GM19239 (cell line): ENCODE measurements at regions not wholly inside any gene's neighbourhood (a gene's known extent, or its start where the extent isn't known, plus 50 kb on each side); places are given as distances from the start of the nearest gene placed in this dataset.

Experiments
- DNase-seq: peaks from one replicate; pipeline ENCODE4 v3.0.0; 2011; ENCODE audit warnings: low spot score; ENCODE audit not compliant: insufficient read length
- FAIRE-seq: peaks from 2 replicates; lab custom pipeline; 2011; peaks lifted over from hg19 to GRCh38; lab: Jason Lieb, UNC

DNA sequence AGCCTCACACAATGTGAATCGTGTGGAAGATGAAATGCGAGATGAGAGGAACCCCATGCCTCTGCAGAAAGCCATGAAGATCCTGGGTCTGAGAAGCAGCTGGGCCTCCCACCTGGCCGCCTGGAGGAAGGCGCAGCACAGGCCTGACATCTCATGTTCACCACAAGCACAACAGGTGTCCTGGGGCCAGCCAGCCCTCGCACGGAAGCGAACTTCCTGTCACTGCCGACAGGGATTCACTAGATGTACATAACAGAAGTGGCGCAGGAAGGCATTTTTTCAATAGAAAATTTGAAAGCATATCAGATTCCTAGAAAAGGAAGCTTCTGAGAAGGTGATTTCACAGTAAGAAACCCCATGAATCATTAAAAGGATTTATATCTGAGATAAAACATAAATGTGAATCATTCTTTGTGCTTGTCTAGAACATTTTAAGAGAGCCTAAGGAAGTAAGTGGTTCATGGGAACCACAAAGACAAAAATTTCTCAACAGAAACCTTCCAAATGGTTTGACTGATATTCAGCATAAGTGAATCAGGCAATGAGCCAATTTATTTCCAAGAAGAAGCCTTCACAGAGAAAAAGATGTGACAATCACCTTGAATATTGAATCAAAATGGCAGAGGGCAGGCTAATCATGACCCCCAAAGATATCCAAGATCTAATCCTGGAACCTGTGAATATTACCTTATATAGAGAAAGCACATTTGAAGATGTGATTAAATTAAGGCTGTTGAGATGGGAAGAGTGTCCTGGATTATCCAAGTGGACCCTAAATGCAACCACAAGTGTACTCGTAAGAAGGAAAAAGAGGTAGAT lies 311.9 kb downstream of the DUSP6 start:
- FAIRE-seq: peak; percentile 97
- peak; percentile 47 for DNase-seq

GRCh38 chr12:89038831-89039512 lies 313.3 kb downstream of the DUSP6 start:
- FAIRE-seq (peak; percentile 48), DNase-seq (no peak)

- no peak for FAIRE-seq
Observed at GRCh38 chr12:89033062-89033461, 319.2 kb downstream of the DUSP6 start.

GRCh38 chr12:89029961-89030360 lies 322.3 kb downstream of the DUSP6 start:
- DNase-seq: no peak
- FAIRE-seq: no peak

More at GRCh38 chr12:89033062-89033461, 319.2 kb downstream of the DUSP6 start:
- DNase-seq: no peak

GRCh38 chr12:89024580-89024979 lies 327.7 kb downstream of the DUSP6 start:
- FAIRE-seq (peak; percentile 4), DNase-seq (no peak)

DNA sequence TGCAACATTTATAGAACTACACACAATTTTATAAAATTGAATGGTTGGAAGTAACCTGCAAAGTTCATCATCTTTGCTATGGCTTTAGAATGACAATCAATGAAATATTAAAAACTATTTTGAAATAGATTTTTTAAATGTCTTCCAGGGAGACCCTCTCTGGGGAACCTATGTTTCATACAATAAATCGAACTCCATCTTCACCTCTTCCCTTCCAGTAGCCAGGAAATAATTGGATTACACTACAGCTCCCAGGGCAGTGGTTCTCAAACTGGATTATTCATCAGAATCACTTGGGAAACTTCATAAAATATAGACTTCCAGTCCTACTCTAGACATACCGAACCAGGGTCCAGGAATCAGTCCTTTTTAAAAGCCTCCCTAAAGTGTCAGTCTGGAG lies 328.4 kb downstream of the DUSP6 start:
- FAIRE-seq (no peak), DNase-seq (no peak)

- no peak for FAIRE-seq
- DNase-seq: no peak
Observed at GRCh38 chr12:89020689-89021088, 331.6 kb downstream of the DUSP6 start.

DNA sequence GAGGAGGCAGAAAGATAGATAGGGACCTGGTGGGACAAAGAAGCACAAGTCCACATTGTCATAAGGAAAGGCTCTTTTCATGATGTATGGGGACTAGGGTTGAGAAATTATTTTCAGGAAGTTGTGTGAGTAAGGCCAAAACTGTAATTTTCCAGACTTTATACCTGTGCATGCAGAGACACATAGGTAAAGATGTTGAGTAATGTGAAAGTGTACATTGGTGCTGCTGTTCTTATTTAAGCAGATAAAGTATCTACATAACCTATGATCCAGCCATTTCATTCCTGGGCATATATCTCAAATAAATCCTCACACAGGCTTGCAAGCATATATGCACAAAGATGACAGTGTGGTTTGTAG lies 332.2 kb downstream of the DUSP6 start:
- DNase-seq (no peak), FAIRE-seq (no peak)

DNA sequence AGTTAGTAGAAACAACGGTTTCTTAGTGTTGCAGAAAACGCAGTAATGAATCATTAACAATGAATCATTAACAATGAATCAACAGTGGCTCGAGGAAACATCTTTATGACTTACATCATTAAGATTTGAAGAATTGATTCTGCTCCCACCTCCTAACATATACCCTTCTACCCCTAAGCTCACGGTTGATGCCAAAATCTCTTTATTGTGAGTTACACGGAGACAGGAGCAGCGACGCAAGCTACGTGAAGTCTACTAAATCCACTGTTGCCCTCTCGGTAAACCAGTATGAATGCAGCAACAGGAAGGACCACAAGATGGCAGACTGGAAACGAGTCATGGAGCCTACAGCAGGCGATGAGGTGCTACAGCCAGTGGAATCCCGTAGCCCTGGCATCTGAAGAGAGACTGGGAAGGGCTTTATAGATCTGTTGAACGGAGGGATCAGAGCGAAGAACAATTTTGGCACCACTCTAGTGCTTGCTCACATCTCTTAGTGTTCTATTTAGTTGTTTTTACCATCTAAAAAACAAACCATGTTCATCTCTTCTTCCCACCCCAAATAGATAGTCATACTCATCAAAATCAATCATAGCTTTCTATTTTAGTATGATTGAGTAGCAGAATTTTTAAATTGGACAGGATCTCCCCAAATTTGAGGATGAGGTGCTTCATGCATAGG lies 332.7 kb downstream of the DUSP6 start:
- FAIRE-seq: peak; percentile 94

GRCh38 chr12:89016970-89017778 lies 335.1 kb downstream of the DUSP6 start:
- FAIRE-seq (peak; percentile 97), DNase-seq (peak; percentile 5)

More for the DNA sequence above, 332.7 kb downstream of the DUSP6 start:
- DNase-seq: peak; percentile 36

- FAIRE-seq (no peak), DNase-seq (no peak)
Observed at GRCh38 chr12:89015419-89015818, 336.9 kb downstream of the DUSP6 start.

- DNase-seq (no peak), FAIRE-seq (no peak)
Observed at GRCh38 chr12:88998421-88998820, 353.9 kb downstream of the DUSP6 start.

DNA sequence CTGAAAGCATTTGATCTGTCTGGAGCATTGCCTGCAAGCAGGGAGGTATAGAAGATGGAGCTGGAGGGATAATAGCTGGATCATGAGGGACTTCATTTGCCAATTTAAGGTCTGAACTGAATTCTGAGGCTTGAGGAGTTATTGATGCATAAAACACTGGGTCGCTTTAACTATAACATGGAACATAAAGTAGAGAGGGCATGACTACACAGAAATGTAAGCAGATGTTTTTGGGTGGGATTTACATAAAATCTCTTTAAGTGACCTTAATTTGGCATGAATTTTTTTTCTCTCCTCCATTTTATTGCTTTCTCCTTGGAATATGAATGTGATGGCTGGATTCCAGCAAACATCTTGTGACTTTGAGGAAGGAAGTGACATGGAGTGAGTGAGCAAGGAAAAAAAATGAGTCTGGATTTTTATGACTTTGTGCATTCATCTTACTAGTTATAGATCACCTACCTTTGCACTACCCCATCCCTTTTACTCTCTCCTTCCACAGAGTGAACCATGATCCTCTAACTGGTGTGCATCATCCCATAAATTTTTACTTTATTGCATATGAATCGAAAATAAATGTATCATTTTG lies 356.0 kb downstream of the DUSP6 start:
- DNase-seq: no peak
- FAIRE-seq: no peak

- DNase-seq: no peak
- no peak for FAIRE-seq
Observed at GRCh38 chr12:88994971-88995370, 357.3 kb downstream of the DUSP6 start.

GRCh38 chr12:88994537-88994936 lies 357.8 kb downstream of the DUSP6 start:
- DNase-seq: no peak
- FAIRE-seq: no peak

DNA sequence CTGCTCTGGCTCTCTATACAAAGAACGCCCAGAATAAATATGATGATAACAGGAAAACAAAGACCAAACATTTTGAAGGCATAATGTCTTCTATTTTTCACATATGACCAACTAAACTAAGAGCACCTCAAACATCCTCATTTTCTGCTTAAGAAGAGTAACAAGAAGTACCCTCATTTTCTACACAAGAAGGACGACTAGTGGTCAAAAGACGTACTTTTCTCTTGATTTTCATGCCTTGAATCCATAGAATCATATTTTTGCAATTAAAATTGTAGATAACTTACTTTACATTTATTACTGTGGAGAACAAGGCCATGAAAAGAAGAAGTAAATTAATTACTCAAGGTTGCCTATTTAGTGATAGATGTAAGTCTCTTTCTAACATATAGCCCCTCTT lies 358.6 kb downstream of the DUSP6 start:
- FAIRE-seq: no peak
- DNase-seq: no peak

DNA sequence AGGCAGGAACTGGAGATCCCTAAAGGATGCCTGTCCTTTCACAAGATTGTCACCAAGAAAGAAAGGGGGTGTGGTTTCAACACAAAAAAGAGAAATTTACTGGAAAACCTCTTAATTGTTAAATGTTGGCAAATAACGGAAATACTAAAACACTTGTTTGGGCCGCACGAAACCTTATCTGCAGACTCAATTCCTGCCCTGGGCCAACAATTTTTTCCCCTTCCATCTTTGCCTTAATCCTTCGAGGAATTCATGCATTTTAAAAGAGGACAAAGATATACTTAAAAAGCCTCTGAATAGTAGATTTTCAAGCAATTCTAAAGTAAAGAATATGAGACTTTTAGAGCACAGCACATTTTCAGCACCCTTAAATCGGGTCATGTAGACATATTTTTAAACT lies 366.2 kb downstream of the DUSP6 start:
- FAIRE-seq (no peak), DNase-seq (no peak)

DNA sequence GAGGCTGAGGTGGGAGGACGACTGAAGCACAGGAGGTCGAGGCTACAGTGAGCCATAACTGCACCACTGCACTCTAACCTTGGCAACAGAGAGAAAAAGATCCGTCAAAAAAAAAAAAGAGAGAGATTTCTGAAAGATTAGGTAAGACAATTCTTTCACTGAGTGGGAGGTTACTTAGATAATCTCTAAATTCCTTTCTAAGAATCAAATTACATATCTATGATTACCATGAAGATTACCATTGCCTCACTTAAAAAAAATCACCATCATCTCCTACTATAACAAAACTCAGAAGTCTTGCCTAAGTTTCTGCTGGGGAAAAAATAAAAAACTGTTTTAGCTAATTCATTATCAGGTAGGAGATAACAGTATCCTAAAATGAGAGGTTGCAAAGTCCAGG lies 366.7 kb downstream of the DUSP6 start:
- DNase-seq: no peak

DNA sequence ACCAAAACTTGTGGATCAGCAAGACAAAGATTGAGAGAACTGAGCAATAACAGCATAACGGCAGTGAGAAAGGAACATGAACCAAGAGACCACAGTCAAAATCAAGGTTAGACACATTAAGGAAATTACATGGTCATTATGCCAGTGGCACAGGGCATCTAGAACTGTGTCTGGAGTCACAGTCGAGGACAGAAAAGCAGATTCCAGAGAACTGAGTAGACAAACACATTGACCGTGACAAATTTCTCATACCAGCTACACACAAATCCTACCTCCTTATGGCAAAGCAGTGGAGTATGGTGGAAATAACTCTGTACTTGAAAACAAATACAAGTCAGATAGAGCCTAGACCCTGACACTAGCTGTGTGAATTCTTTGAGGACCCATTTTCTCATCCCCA lies 367.3 kb downstream of the DUSP6 start:
- no peak for FAIRE-seq
- no peak for DNase-seq

More for the DNA sequence above, 366.7 kb downstream of the DUSP6 start:
- FAIRE-seq: no peak

DNA sequence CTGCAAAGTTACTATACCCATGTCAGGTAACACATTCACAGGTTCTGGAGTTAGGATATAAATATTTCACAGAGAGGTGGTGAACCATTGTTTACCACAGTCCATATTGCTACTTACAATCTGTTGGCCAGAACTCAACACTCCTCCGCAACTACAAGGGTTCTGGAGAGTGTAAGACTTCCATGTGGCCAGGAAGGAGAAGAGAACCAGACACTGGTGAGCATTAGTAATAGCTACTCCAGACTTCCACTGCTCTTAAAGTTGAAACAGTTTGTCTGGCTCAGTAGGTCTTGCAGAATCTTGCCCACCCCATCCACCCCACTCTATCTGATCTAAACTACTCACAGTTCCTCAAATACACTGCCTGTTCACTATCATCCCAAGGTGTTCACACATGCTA lies 369.6 kb downstream of the DUSP6 start:
- FAIRE-seq (no peak), DNase-seq (no peak)
